ENCODE measurements at regions not wholly inside any gene's neighbourhood (a gene's known extent, or its start where the extent isn't known, plus 50 kb on each side); places are given as distances from the start of the nearest gene placed in this dataset.

DNA sequence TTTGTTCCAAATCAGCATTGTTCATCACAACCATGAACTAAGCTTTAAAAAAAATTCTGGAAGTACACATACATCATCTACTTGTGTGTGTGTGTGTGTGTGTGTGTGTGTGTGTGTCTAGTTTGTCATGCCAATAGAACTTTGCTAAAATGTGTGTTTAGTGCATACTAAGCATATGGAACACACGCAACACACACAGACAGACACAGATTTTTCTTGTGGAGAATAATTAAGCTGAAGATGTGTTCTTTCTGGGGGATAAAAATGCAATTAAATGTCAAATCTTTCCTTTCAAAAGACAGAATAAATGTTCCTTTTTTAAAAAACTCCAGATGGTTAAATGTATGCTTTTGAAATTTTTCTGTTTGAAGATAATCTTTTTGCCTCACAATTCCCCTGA, 530.4 kb upstream of the INTU start:
- CTCF ChIA-PET, result no interaction called here
- TF ChIP-seq ETV6 (CRISPR knock-in tag; IDR thresholded peaks at IDR 0.05), result no peak
- no peak for TF ChIP-seq NFYB (CRISPR knock-in tag; conservative IDR thresholded peaks at IDR 0.05; ENCODE audit: low read depth)
- TF ChIP-seq, protein P1, sequence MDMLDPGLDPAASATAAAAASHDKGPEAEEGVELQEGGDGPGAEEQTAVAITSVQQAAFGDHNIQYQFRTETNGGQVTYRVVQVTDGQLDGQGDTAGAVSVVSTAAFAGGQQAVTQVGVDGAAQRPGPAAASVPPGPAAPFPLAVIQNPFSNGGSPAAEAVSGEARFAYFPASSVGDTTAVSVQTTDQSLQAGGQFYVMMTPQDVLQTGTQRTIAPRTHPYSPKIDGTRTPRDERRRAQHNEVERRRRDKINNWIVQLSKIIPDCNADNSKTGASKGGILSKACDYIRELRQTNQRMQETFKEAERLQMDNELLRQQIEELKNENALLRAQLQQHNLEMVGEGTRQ (CRISPR knock-in tag; IDR thresholded peaks at IDR 0.05), result no peak
- no peak for TF ChIP-seq MXD4 (CRISPR knock-in tag; IDR thresholded peaks at IDR 0.05; ENCODE audit: borderline replicate concordance)
- TF ChIP-seq, protein P2, sequence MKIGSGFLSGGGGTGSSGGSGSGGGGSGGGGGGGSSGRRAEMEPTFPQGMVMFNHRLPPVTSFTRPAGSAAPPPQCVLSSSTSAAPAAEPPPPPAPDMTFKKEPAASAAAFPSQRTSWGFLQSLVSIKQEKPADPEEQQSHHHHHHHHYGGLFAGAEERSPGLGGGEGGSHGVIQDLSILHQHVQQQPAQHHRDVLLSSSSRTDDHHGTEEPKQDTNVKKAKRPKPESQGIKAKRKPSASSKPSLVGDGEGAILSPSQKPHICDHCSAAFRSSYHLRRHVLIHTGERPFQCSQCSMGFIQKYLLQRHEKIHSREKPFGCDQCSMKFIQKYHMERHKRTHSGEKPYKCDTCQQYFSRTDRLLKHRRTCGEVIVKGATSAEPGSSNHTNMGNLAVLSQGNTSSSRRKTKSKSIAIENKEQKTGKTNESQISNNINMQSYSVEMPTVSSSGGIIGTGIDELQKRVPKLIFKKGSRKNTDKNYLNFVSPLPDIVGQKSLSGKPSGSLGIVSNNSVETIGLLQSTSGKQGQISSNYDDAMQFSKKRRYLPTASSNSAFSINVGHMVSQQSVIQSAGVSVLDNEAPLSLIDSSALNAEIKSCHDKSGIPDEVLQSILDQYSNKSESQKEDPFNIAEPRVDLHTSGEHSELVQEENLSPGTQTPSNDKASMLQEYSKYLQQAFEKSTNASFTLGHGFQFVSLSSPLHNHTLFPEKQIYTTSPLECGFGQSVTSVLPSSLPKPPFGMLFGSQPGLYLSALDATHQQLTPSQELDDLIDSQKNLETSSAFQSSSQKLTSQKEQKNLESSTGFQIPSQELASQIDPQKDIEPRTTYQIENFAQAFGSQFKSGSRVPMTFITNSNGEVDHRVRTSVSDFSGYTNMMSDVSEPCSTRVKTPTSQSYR (CRISPR knock-in tag; IDR thresholded peaks at IDR 0.05), result no peak
- TF ChIP-seq, protein P3, sequence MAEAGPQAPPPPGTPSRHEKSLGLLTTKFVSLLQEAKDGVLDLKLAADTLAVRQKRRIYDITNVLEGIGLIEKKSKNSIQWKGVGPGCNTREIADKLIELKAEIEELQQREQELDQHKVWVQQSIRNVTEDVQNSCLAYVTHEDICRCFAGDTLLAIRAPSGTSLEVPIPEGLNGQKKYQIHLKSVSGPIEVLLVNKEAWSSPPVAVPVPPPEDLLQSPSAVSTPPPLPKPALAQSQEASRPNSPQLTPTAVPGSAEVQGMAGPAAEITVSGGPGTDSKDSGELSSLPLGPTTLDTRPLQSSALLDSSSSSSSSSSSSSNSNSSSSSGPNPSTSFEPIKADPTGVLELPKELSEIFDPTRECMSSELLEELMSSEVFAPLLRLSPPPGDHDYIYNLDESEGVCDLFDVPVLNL (CRISPR knock-in tag; IDR thresholded peaks at IDR 0.05; ENCODE audit: borderline replicate concordance, low read depth), result no peak
- TF ChIP-seq, protein P4, sequence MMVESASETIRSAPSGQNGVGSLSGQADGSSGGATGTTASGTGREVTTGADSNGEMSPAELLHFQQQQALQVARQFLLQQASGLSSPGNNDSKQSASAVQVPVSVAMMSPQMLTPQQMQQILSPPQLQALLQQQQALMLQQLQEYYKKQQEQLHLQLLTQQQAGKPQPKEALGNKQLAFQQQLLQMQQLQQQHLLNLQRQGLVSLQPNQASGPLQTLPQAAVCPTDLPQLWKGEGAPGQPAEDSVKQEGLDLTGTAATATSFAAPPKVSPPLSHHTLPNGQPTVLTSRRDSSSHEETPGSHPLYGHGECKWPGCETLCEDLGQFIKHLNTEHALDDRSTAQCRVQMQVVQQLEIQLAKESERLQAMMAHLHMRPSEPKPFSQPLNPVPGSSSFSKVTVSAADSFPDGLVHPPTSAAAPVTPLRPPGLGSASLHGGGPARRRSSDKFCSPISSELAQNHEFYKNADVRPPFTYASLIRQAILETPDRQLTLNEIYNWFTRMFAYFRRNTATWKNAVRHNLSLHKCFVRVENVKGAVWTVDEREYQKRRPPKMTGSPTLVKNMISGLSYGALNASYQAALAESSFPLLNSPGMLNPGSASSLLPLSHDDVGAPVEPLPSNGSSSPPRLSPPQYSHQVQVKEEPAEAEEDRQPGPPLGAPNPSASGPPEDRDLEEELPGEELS (CRISPR knock-in tag; IDR thresholded peaks at IDR 0.05), result no peak
- no peak for TF ChIP-seq NR1H2 (CRISPR knock-in tag; IDR thresholded peaks at IDR 0.05)
- TF ChIP-seq FOXP1 (CRISPR knock-in tag; IDR thresholded peaks at IDR 0.05; ENCODE audit: borderline replicate concordance), result no peak
- TF ChIP-seq, protein P5, sequence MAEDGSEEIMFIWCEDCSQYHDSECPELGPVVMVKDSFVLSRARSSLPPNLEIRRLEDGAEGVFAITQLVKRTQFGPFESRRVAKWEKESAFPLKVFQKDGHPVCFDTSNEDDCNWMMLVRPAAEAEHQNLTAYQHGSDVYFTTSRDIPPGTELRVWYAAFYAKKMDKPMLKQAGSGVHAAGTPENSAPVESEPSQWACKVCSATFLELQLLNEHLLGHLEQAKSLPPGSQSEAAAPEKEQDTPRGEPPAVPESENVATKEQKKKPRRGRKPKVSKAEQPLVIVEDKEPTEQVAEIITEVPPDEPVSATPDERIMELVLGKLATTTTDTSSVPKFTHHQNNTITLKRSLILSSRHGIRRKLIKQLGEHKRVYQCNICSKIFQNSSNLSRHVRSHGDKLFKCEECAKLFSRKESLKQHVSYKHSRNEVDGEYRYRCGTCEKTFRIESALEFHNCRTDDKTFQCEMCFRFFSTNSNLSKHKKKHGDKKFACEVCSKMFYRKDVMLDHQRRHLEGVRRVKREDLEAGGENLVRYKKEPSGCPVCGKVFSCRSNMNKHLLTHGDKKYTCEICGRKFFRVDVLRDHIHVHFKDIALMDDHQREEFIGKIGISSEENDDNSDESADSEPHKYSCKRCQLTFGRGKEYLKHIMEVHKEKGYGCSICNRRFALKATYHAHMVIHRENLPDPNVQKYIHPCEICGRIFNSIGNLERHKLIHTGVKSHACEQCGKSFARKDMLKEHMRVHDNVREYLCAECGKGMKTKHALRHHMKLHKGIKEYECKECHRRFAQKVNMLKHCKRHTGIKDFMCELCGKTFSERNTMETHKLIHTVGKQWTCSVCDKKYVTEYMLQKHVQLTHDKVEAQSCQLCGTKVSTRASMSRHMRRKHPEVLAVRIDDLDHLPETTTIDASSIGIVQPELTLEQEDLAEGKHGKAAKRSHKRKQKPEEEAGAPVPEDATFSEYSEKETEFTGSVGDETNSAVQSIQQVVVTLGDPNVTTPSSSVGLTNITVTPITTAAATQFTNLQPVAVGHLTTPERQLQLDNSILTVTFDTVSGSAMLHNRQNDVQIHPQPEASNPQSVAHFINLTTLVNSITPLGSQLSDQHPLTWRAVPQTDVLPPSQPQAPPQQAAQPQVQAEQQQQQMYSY (CRISPR knock-in tag; IDR thresholded peaks at IDR 0.05), result no peak
- no peak for TF ChIP-seq CBFB (CRISPR knock-in tag; IDR thresholded peaks at IDR 0.05; ENCODE audit: low read depth)
- no peak for TF ChIP-seq NFATC4 (CRISPR knock-in tag; IDR thresholded peaks at IDR 0.05)
- no peak for TF ChIP-seq ESRRA (CRISPR knock-in tag; IDR thresholded peaks at IDR 0.05; ENCODE audit: borderline replicate concordance)
- no peak for TF ChIP-seq SOX15 (CRISPR knock-in tag; IDR thresholded peaks at IDR 0.05)
- TF ChIP-seq GTF2I (CRISPR knock-in tag; conservative IDR thresholded peaks at IDR 0.05), result no peak
- peaks cover 13% of the 10 kb centered on the region for H3K9me3 Mint-ChIP-seq
- DNase-seq (ENCODE audit: low spot score), result no peak
- H3K4me3 Mint-ChIP-seq, result no peak overlapping the region
- no peak overlapping the region for H3K27ac Mint-ChIP-seq
- H3K4me1 Mint-ChIP-seq, result no peaks in the 10 kb centered on the region
- peaks cover 9% of the 10 kb centered on the region for H3K36me3 Mint-ChIP-seq
- ATAC-seq, result no peak
- no peaks in the 10 kb centered on the region; the same call in 1 of the 2 replicates for H3K27me3 Mint-ChIP-seq (ENCODE audit: low read depth)
- POLR2A ChIA-PET, result no interaction called here

DNA sequence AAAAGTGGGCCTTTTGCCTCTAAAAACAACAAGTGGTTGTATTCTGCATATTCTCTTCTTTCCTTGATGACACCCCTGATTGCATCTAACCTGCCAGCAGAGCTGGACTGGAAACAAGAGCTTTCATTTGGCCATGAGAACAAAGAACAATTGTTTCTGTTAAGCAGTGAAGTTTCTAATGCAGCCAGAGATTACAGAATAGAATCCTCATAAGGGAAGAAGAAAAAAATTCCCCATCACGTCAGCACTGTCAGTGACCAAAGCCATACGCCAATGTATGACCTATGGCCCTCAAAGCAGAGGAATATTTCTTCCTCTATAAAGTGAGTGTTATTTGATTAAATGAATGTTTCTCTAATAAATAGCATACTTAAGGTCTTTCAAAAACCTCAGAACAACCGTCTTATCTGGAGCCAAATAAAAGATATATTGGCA, 529.1 kb upstream of the INTU start:
- POLR2A ChIA-PET, result no interaction called here
- Mint-ChIP-seq H3K4me1 (no peaks in the 10 kb centered on the region), H3K4me3 (no peak overlapping the region), H3K9me3 (peaks cover 26% of the 10 kb centered on the region), H3K27me3 (ENCODE audit: low read depth) (no peaks in the 10 kb centered on the region; the same call in 1 of the 2 replicates), H3K27ac (no peak overlapping the region), H3K36me3 (peaks cover 22% of the 10 kb centered on the region)
- no peak for DNase-seq (ENCODE audit: low spot score)
- CTCF ChIA-PET, result no interaction called here
- no peak for ATAC-seq
- TF ChIP-seq, protein P6, sequence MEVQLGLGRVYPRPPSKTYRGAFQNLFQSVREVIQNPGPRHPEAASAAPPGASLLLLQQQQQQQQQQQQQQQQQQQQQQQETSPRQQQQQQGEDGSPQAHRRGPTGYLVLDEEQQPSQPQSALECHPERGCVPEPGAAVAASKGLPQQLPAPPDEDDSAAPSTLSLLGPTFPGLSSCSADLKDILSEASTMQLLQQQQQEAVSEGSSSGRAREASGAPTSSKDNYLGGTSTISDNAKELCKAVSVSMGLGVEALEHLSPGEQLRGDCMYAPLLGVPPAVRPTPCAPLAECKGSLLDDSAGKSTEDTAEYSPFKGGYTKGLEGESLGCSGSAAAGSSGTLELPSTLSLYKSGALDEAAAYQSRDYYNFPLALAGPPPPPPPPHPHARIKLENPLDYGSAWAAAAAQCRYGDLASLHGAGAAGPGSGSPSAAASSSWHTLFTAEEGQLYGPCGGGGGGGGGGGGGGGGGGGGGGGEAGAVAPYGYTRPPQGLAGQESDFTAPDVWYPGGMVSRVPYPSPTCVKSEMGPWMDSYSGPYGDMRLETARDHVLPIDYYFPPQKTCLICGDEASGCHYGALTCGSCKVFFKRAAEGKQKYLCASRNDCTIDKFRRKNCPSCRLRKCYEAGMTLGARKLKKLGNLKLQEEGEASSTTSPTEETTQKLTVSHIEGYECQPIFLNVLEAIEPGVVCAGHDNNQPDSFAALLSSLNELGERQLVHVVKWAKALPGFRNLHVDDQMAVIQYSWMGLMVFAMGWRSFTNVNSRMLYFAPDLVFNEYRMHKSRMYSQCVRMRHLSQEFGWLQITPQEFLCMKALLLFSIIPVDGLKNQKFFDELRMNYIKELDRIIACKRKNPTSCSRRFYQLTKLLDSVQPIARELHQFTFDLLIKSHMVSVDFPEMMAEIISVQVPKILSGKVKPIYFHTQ (CRISPR knock-in tag; IDR thresholded peaks at IDR 0.05), result no peak
- TF ChIP-seq JUN (CRISPR knock-in tag; IDR thresholded peaks at IDR 0.05), result no peak
- TF ChIP-seq, protein P7, sequence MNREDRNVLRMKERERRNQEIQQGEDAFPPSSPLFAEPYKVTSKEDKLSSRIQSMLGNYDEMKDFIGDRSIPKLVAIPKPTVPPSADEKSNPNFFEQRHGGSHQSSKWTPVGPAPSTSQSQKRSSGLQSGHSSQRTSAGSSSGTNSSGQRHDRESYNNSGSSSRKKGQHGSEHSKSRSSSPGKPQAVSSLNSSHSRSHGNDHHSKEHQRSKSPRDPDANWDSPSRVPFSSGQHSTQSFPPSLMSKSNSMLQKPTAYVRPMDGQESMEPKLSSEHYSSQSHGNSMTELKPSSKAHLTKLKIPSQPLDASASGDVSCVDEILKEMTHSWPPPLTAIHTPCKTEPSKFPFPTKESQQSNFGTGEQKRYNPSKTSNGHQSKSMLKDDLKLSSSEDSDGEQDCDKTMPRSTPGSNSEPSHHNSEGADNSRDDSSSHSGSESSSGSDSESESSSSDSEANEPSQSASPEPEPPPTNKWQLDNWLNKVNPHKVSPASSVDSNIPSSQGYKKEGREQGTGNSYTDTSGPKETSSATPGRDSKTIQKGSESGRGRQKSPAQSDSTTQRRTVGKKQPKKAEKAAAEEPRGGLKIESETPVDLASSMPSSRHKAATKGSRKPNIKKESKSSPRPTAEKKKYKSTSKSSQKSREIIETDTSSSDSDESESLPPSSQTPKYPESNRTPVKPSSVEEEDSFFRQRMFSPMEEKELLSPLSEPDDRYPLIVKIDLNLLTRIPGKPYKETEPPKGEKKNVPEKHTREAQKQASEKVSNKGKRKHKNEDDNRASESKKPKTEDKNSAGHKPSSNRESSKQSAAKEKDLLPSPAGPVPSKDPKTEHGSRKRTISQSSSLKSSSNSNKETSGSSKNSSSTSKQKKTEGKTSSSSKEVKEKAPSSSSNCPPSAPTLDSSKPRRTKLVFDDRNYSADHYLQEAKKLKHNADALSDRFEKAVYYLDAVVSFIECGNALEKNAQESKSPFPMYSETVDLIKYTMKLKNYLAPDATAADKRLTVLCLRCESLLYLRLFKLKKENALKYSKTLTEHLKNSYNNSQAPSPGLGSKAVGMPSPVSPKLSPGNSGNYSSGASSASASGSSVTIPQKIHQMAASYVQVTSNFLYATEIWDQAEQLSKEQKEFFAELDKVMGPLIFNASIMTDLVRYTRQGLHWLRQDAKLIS (CRISPR knock-in tag; IDR thresholded peaks at IDR 0.05; ENCODE audit: borderline replicate concordance), result no peak
- TF ChIP-seq PRRX2 (CRISPR knock-in tag; IDR thresholded peaks at IDR 0.05), result no peak
